Uterus (tissue), 3 donors: ENCODE measurements at regions not wholly inside any gene's neighbourhood (a gene's known extent, or its start where the extent isn't known, plus 50 kb on each side); places are given as distances from the start of the nearest gene placed in this dataset.

Experiments
- DNase-seq, 2 donors: peaks; one replicate each; pipeline ENCODE4 v3.0.0-alpha.2; 2019 to 2020
- H3K27ac ChIP-seq, 2 donors: fragments of 200-600 bp; sonication (generic); 1 replicate in 1 of 2; 2 replicates in 1 of 2; pipeline ENCODE4 v1.5.1; 2016 to 2018
- H3K27me3 ChIP-seq, 2 donors: fragments of 200-600 bp; sonication (generic); one replicate each; pipeline ENCODE4 v1.5.1; 2018 to 2019; ENCODE audit warnings: control low read depth in 1 of 2
- H3K36me3 ChIP-seq, 2 donors: fragments of 200-600 bp; sonication (generic); one replicate each; pipeline ENCODE4 v1.5.1; 2019; ENCODE audit warnings: control low read depth in 1 of 2
- H3K4me1 ChIP-seq, 2 donors: fragments of 200-600 bp; sonication (generic); one replicate each; pipeline ENCODE4 v1.5.1; 2018 to 2019; ENCODE audit warnings: control low read depth in 1 of 2
- H3K4me3 ChIP-seq, 2 donors: fragments of 200-600 bp; sonication (generic); 1 replicate in 1 of 2; 2 replicates in 1 of 2; pipeline ENCODE4 v1.5.1; 2018 to 2019; ENCODE audit warnings: mild to moderate bottlenecking in 1 of 2
- H3K9me3 ChIP-seq, 2 donors: fragments of 200-600 bp; sonication (generic); one replicate each; pipeline ENCODE4 v1.5.1; 2019; ENCODE audit warnings: control low read depth in 1 of 2
- POLR2A ChIP-seq, 2 donors: fragments of 450-650 bp; IDR thresholded peaks; one replicate each; pipeline ENCODE4 v1.6.1; 2016; ENCODE audit warnings: antibody characterized with exemption in 2 of 2, mild to moderate bottlenecking in 1 of 2, moderate library complexity in 1 of 2
- intact Hi-C: fragments of 100-400 bp; cut with DNase I; formaldehyde crosslinking; loops from one replicate; pipeline ENCODE4 v1.15.1; 2023; ENCODE audit warnings: low total_unique reads
- TF ChIP-seq, protein P1 (sequence below), 4 experiments: fragments of 200-600 bp in 2 of 4; fragments of 450-650 bp in 2 of 4; sonication (generic) in 2 of 4; IDR thresholded peaks; one replicate each; pipeline ENCODE4 v1.5.1; 2016 to 2019; ENCODE audit warnings: antibody characterized with exemption in 4 of 4, mild to moderate bottlenecking in 2 of 4, moderate library complexity in 1 of 4
- donor health status: DM: yes; HTN: yes; CAD: no.

DNA sequence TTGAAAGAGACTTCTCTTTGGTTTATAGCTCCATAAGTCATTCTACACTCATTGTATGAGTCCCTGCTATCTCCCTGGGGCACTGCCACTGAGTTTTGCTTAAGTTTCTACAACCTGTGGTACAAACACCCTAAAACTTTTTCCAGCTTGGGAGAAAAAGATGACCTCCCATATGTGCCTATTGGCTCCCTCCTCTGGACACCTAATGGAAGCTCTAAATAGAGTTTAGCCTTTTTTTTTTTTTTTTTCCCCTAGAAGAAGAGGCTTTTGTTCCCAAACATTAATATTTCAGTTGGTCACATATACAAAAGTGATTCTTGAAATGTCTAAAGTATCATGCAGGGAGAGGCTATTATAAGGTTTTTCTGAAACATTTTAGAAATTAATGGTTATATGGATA, 547.2 kb upstream of the TMEFF2 start:
- no peaks in the 10 kb centered on the region for H3K9me3 ChIP-seq
- H3K27me3 ChIP-seq = no peaks in the 10 kb centered on the region
- TF ChIP-seq, protein P1, sequence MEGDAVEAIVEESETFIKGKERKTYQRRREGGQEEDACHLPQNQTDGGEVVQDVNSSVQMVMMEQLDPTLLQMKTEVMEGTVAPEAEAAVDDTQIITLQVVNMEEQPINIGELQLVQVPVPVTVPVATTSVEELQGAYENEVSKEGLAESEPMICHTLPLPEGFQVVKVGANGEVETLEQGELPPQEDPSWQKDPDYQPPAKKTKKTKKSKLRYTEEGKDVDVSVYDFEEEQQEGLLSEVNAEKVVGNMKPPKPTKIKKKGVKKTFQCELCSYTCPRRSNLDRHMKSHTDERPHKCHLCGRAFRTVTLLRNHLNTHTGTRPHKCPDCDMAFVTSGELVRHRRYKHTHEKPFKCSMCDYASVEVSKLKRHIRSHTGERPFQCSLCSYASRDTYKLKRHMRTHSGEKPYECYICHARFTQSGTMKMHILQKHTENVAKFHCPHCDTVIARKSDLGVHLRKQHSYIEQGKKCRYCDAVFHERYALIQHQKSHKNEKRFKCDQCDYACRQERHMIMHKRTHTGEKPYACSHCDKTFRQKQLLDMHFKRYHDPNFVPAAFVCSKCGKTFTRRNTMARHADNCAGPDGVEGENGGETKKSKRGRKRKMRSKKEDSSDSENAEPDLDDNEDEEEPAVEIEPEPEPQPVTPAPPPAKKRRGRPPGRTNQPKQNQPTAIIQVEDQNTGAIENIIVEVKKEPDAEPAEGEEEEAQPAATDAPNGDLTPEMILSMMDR (IDR thresholded peaks at IDR 0.05) = no peak
- TF ChIP-seq POLR2A (IDR thresholded peaks at IDR 0.05) = no peak
- no peak overlapping the region for H3K27ac ChIP-seq
- H3K4me1 ChIP-seq = no peaks in the 10 kb centered on the region
- H3K36me3 ChIP-seq = no peaks in the 10 kb centered on the region
- no peak overlapping the region for H3K4me3 ChIP-seq
- intact Hi-C loops = no loop called here
- no peak for DNase-seq

DNA sequence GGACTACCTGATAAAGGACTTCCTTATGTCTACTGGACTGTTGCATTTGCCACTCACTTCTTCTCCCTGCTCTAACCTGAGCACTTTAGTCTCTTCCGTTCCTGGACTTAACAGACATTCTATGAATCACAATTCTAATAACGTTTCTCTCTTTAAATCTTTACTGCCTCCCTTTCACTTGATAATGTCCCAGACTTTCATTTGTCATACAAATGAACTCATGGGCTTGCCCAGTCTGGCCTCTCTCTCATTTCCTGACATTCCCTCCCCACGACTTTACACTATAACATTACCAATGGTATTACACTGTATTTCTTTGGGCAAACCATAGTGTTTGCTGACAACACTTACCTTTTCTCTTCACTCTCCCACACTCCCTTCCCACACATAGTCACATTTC, 540.7 kb upstream of the TMEFF2 start:
- Histone ChIP-seq H3K9me3 (no peaks in the 10 kb centered on the region), H3K4me1 (no peaks in the 10 kb centered on the region), H3K27me3 (no peaks in the 10 kb centered on the region), H3K27ac (no peak overlapping the region), H3K36me3 (no peaks in the 10 kb centered on the region), H3K4me3 (no peak overlapping the region)
- no peak for TF ChIP-seq POLR2A (IDR thresholded peaks at IDR 0.05)
- TF ChIP-seq, protein P1 (IDR thresholded peaks at IDR 0.05) = no peak
- no peak for DNase-seq
- intact Hi-C loops = no loop called here

DNA sequence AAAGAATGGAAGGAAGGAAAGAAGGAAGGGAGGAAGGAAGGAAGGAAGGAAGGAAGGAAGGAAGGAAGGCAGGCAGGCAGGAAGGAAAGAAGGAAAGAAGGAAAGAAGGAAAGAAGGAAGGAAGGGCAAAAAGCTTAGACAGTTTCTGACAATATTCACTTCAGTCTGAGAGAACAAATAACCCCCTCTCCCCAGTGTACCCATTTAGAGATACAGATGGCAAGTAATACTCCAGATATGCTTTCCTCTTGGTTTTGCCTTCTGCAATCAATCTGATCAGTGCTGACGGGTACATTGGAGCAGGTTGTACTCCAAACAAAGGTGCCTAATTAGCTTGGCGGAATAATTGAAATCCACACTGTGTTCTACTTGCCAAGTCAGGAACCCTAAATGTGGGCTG, 534.6 kb upstream of the TMEFF2 start:
- H3K4me3 ChIP-seq = no peak overlapping the region
- no peaks in the 10 kb centered on the region for H3K4me1 ChIP-seq
- TF ChIP-seq, protein P1 (IDR thresholded peaks at IDR 0.05) = no peak
- no peak for TF ChIP-seq POLR2A (IDR thresholded peaks at IDR 0.05)
- no peak overlapping the region for H3K27ac ChIP-seq
- intact Hi-C loops = no loop called here
- no peaks in the 10 kb centered on the region for H3K27me3 ChIP-seq
- DNase-seq = no peak
- no peaks in the 10 kb centered on the region for H3K36me3 ChIP-seq
- no peaks in the 10 kb centered on the region for H3K9me3 ChIP-seq

DNA sequence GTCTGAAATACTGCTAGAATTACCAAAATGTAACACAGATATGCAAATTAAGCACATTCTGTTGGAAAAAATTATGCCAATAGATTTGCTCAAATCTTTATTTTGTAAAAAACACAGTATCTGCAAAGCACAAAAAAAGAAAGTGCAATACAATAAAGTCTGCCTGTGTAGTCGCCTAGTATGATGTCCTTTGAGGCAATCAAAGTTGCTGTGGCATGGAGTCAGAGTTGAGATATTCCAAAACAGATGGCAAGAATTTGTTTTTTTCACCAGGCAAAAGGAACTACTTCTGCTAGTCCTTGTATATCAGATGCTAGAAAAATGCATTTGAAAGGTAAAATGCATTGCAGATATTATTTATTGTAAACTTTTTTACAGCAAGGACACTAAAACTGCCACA, 531.3 kb upstream of the TMEFF2 start:
- no peaks in the 10 kb centered on the region for H3K4me1 ChIP-seq
- H3K4me3 ChIP-seq = no peak overlapping the region
- H3K36me3 ChIP-seq = no peaks in the 10 kb centered on the region
- H3K27me3 ChIP-seq = no peaks in the 10 kb centered on the region
- DNase-seq = no peak
- H3K9me3 ChIP-seq = no peaks in the 10 kb centered on the region
- intact Hi-C loops = no loop called here
- TF ChIP-seq, protein P1 (IDR thresholded peaks at IDR 0.05) = no peak
- TF ChIP-seq POLR2A (IDR thresholded peaks at IDR 0.05) = no peak
- H3K27ac ChIP-seq = no peak overlapping the region

DNA sequence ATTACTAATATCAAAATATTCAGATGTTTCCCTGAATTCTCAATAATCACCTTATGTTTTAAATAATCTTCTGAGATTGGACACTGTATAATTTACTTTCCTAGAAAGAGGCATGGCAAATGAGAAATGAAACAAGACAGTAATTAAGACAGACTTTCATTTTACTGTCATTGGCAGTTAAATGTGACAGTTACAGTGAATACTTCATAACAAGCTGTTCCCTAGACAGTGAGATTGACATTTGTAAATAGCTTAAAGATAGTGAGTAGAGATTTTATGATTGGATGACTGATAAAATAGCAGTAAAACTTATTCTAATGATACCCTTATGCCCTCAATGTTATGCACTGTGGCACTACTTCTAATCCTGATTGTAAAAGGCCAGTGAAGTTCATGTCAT, 524.9 kb upstream of the TMEFF2 start:
- H3K27ac ChIP-seq = no peak overlapping the region
- intact Hi-C loops = no loop called here
- no peaks in the 10 kb centered on the region for H3K9me3 ChIP-seq
- H3K27me3 ChIP-seq = no peaks in the 10 kb centered on the region
- H3K4me3 ChIP-seq = no peak overlapping the region
- H3K4me1 ChIP-seq = no peaks in the 10 kb centered on the region
- no peak for DNase-seq
- H3K36me3 ChIP-seq = no peaks in the 10 kb centered on the region
- no peak for TF ChIP-seq POLR2A (IDR thresholded peaks at IDR 0.05)
- TF ChIP-seq, protein P1 (IDR thresholded peaks at IDR 0.05) = no peak
